Gastrocnemius medialis (tissue), 4 donors: ENCODE measurements at regions not wholly inside any gene's neighbourhood (a gene's known extent, or its start where the extent isn't known, plus 50 kb on each side); places are given as distances from the start of the nearest gene placed in this dataset.

ENCODE experiments used
- CTCF ChIP-seq, 5 experiments: fragments of 450-650 bp in 3 of 5; fragments of 200-600 bp in 2 of 5; sonication (generic) in 2 of 5; IDR thresholded peaks in 4 of 5; conservative IDR thresholded peaks in 1 of 5; 1 replicate in 4 of 5; 2 replicates in 1 of 5; pipeline ENCODE4 v1.5.1; 2016 to 2019; ENCODE audit warnings: antibody characterized with exemption in 5 of 5, mild to moderate bottlenecking in 3 of 5, moderate library complexity in 3 of 5
- POLR2A ChIP-seq, 2 donors: fragments of 450-650 bp; IDR thresholded peaks; one replicate each; pipeline ENCODE4 v1.6.1; 2017; ENCODE audit warnings: antibody characterized with exemption in 2 of 2, mild to moderate bottlenecking in 2 of 2, moderate library complexity in 2 of 2

- TF ChIP-seq CTCF (IDR thresholded peaks at IDR 0.05 in 4 of 5, conservative IDR thresholded peaks at IDR 0.05 in 1 of 5) (no peak), POLR2A (IDR thresholded peaks at IDR 0.05) (no peak)
These were observed 185.7 kb downstream of the ACKR3 start for GRCh38 chr2:236755278-236755840.
